GM19455 (cell line): ENCODE measurements at regions not wholly inside any gene's neighbourhood (a gene's known extent, or its start where the extent isn't known, plus 50 kb on each side); places are given as distances from the start of the nearest gene placed in this dataset.
"Not testable (repeated sequence)": the region's sequence is repeated elsewhere in the genome, so short reads cannot be mapped to it uniquely, and the experiment has no call there.

ENCODE experiments used
- ATAC-seq: cut with Tn5 transposase; IDR thresholded peaks from one replicate; pipeline ENCODE4 v1.9.1; 2021; ENCODE audit not compliant: unreplicated experiment

DNA sequence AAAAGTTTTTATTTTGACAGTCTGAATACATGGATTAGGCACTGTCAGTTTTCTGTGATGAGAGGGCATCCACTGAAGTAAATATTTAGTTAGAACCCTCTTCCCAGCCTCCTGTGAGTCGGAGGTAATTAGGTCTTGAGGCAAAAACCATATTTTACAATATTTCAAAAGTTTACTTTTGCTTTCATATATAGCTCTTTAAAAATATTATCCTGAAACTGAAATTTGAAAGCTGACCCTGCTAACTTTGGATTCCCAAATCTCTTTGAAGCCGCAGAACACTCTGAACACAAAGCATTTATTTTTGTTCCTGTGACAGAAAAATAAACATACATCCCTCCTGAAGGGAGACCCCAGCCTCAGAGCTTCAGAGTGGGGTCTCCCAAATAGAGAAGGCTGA is 317.4 kb downstream of the KIF20B start:
- no peak for ATAC-seq

- no peak for ATAC-seq
Observed at GRCh38 chr10:90020506-90020905, 319.1 kb downstream of the KIF20B start.

DNA sequence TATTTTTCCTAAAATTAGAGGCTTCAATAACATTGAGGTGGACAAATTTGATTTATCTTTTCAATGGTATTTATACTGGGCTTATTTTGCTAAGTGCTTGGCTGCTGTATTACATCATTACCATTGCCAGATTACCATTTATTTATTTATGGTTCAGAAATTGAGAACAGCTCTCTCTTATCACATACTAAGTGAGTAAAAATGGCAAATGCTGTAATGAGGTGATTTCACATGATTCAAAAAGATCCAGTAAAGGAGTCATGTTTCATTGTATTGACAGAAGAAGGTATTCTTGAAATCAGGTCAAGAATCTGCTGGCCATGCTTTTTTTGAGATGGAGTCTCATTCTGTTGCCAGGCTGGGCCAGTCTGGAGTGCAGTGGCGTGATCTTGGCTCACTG is 322.6 kb downstream of the KIF20B start:
- ATAC-seq = no peak

DNA sequence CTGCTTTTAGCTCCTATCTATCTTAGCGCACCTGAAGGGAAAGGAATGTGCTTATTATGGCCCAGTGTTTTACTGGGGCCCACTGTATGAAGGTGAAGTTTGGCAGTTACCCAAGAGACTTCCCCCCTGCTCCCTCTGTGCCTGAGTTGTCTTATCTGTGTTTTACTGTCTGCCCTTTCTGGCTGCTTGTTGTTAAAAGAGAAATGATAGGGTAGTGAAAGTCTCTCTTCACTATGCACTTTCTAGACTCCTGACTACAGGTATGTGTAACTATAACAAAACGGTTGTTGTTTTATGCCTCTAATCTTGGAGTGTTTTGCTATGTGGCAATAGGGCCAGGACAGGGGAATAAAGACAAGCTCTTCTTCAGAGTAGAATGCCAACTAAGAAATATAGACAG is 326.9 kb downstream of the KIF20B start:
- ATAC-seq = no peak

- ATAC-seq = no peak
Observed at GRCh38 chr10:90031776-90032175, 330.4 kb downstream of the KIF20B start.

GRCh38 chr10:90032519-90032918 is 331.1 kb downstream of the KIF20B start:
- no peak for ATAC-seq

DNA sequence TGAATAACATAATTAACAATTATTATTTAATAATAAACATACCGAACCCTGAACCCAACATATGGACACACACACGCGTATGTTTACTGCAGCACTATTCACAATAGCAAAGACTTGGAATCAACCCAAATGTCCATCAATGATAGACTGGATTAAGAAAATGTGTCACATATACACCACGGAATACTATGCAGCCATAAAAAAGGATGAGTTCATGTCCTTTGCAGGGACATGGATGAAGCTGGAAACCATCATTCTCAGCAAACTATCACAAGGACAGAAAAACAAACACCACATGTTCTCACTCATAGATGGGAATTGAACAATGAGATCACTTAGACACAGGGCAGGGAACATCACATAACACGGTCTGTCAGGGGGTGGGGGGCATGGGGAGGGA is 333.5 kb downstream of the KIF20B start:
- not testable (repeated sequence) for ATAC-seq

DNA sequence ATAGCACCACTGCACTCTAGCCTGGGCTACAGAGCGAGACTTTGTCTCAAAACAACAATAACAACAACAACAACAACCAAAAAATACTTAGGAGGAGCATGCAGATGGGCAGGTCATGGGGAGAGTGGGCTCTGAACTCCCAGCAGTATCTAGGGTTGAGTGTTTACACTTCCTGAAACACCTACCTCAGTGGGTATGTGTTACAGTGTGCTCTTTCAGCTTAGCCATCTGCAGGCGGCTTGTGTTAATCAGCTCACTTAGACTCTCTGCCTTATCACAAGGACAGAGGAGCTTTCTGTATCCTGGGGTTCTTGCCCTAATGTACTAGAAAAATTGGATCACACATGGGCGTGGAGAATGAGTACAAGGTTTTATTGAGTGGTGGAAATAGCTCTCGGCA is 340.2 kb downstream of the KIF20B start:
- no peak for ATAC-seq

GRCh38 chr10:90042075-90042474 is 340.7 kb downstream of the KIF20B start:
- no peak for ATAC-seq

DNA sequence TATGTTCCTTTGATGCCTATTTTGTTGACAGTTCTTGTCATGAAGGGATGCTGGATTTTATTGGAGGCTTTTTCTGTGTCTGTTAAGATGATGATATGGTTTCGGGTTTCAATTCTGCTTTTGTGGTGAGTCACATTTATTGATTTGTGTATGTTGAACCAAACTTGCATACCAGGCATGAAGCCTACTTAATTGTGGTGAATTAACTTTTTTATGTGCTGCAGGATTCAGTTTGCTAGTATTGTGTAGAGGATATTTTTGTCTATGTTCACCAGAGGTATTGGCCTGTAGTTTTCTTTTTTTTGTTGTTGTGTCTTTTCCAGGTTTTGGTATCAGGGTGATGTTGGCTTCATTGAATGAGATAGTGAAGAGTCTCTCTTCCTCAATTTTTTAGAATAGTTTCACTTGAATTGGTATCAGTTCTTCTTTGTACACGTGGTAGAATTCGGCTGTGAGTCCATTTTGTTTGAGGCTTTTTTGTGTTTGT is 345.9 kb downstream of the KIF20B start:
- peak; percentile 90 for ATAC-seq

DNA sequence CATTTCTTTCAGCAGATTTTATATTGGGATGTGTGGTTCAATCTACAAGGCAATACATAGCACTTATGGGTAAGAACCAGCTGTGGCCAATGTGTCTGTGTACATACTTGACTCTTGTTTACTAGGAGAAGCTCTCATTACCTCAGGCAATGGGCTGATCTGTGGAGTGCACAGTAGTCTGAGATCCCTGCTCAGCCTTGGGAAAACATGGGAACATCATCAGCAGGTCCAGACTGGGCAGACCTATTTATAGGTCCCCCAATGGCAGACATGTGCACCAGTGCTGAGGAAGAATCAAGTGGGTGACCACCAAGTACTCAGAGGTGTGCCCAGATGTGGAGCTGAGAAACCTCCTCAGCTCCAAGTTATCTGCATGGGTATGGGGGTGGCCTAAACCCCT is 349.7 kb downstream of the KIF20B start:
- ATAC-seq = no peak

GRCh38 chr10:90051474-90051873 is 350.1 kb downstream of the KIF20B start:
- no peak for ATAC-seq

DNA sequence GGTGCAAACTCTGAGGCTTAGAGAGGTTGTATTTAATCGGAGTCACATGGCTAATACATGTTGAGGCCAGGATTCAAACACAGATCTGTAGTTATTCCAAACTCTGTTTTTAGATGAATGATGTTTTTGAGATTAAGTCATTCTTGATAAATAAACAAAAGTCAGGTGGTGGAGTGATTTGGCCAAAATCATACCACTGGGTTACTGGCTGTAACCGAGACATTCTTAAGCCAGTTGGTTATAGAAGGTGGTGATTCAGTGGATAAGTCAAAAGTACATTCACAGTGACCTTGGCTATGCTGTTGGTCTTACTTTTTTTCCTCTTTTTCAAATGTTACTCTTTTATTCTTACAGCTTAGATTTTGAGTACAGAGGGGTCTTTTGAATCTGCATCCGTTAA is 361.4 kb downstream of the KIF20B start:
- no peak for ATAC-seq

DNA sequence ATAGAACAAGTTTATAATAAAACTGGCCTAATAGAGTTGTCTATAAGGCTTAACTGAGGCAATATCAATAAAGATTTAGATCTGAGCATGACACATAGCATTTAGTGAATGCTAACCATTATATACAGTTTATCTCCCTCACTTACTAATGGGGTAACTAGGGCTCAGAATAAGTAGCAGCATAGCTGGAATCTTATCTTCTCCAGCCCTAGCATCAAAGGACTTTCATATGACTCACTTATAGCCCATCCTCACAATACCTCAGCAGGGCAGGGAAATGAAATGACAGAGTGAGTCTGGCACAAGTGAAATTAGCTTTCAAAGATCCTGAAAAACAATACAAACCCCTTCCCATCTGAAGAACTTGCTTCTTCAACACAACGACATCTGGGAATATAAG is 362.9 kb downstream of the KIF20B start:
- ATAC-seq = no peak

DNA sequence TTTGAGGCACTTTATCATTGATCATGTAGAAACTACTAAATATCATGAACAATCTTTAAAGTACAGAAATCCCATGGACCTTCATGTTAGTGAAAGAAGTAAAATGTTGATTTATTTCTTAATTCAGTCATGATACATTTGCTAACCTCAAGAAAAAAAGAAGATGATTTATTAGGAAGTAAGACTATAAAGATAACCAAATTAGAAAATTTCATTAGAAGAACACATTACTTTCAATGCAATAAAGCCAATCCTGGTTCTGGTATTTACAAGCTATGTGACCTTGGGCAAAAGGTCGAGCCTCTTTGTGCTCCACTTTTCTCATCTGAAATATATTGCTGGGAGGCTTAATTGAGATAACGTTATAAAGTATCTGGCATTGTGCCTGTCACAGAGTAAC is 365.0 kb downstream of the KIF20B start:
- ATAC-seq = no peak

DNA sequence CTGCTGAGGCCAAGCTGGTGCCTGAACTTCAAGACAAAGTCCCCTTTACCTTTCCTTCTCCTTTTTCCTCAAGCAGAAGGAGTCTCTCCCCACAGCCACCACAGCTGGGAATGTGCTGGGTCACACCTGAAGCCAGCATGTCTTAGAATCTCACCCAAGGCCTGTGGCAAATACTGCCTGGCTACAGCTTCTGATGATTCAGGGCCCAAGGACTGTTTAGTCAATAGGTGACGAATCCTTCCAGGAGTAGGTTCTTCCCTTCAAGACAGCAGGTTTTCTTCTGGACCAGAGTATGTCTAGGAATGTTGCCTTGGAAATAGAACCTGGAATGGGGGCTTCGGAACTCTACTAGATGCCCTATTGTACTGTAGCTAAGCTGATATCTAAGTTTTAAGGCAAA is 374.6 kb downstream of the KIF20B start:
- ATAC-seq = no peak

- no peak for ATAC-seq
Observed at GRCh38 chr10:90079819-90080218, 378.4 kb downstream of the KIF20B start.

DNA sequence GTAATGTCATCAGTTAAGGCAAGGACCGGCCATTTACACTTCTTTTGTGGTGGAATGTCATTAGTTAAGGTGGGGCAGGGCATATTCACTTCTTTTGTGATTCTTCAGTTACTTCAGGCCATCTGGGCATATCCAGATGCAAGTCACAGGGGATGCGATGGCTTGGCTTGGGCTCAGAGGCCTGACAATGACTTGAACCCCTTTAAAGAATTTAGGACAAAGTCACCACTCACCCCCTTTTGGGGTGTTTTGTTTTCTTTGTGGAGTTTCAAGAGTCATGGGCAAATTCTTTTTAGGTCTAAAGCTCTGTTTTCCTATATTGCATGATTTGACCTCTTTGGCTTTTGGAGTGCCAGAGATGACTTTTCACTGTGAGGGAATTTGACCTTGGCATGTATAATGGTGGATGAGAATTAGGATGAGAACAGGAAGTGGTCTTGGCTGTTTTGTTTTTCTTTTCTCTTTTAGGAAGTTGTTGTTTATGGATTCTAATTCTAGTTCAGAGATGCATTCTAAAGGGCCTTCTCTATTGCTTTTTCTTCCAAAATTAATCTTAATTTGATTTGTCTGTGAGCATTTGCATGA is 385.3 kb downstream of the KIF20B start:
- not testable (repeated sequence) for ATAC-seq

- ATAC-seq = peak; percentile 98
Observed at GRCh38 chr10:90087197-90088023, 386.0 kb downstream of the KIF20B start.

- no peak for ATAC-seq
Observed at GRCh38 chr10:90088024-90088317, 386.6 kb downstream of the KIF20B start.

DNA sequence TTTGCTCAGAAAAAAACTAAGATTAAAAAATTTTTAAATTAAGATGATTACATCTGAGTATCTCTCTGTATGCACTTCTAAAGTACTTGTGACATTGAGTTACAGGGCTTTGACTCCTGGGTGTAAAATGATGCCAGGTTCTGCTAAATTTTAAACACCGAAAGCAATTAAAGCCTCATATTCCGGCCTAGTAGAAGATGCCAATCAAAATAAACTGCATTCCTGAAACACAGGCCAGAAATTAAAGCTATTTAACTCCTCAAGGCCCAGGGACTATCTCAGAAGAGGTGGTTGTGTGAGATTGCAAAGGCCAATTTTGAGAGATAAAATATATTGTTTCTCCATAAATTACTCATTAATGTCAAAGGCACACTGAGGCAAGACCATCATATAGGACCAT is 388.3 kb downstream of the KIF20B start:
- no peak for ATAC-seq

- no peak for ATAC-seq
Observed at GRCh38 chr10:90096196-90096595, 394.8 kb downstream of the KIF20B start.

DNA sequence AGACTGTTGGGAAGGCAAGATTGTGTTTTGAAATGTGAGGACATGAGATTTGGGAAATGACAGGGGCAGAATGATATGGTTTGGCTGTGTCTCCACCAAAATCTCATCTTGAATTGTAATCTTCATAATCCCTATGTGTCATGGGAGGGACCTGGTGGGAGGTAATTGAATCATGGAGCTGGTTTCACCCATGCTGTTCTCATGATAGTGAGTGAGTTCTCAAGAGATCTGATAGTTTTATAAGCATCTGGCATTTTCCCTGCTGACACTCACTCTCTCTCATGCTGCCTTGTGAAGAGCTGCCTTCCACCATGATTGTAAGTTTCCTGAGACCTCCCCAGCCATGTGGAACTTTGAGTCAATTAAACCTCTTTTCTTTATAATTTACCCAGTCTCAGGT is 406.2 kb downstream of the KIF20B start:
- not testable (repeated sequence) for ATAC-seq
